Caco-2 (cell line): ENCODE measurements at regions not wholly inside any gene's neighbourhood (a gene's known extent, or its start where the extent isn't known, plus 50 kb on each side); places are given as distances from the start of the nearest gene placed in this dataset.
A peak's percentile ranks its signal among the peaks of the same experiment; 100 is the strongest.
"Not testable (repeated sequence)": the region's sequence is repeated elsewhere in the genome, so short reads cannot be mapped to it uniquely, and the experiment has no call there.

Experiments
- BruUV-seq: library from RNA; stranded (reverse); fragments of 400-500 nt; replicated peaks from 2 replicates; lab custom pipeline; 2021; lab: Mats Ljungman, UMichigan
- CTCF ChIA-PET: fragments of 300-600 bp; sonication (Branson Sonifier 250); formaldehyde crosslinking; loops from one replicate; lab custom pipeline; 2022; ENCODE audit warnings: antibody characterized with exemption; lab: Charles Lee
- POLR2A ChIA-PET: fragments of 300-600 bp; sonication (Branson Sonifier 250); formaldehyde crosslinking; loops from one replicate; lab custom pipeline; 2022; ENCODE audit warnings: antibody characterized with exemption; lab: Charles Lee
- DNase-seq, 2 experiments: peaks; one replicate each; pipeline versions ENCODE4 v3.0.0 to v3.0.0-alpha.2; 2020 to 2022
- H3K27me3 ChIP-seq: replicated peaks from 2 replicates; pipeline ENCODE4 v1.6.0; 2011; ENCODE audit warnings: low read length; ENCODE audit not compliant: control insufficient read depth, insufficient read depth
- H3K36me3 ChIP-seq: 2 replicates; pipeline ENCODE4 v1.5.1; 2011; ENCODE audit warnings: low read length; ENCODE audit not compliant: control insufficient read depth, insufficient read depth
- H3K4me1 ChIP-seq: fragments of 250-450 bp; sonication (Bioruptor Pico); 2 replicates; pipeline ENCODE4 v1.5.1; 2020; ENCODE audit warnings: mild to moderate bottlenecking
- H3K4me3 ChIP-seq: 2 replicates; pipeline ENCODE4 v1.5.1; 2011; ENCODE audit warnings: low read depth, mild to moderate bottlenecking, control low read depth, low read length
- H3K9me3 ChIP-seq: fragments of 250-450 bp; sonication (Bioruptor Pico); 2 replicates; pipeline ENCODE4 v1.5.1; 2020; ENCODE audit warnings: mild to moderate bottlenecking, moderate library complexity
- H3K27ac Mint-ChIP-seq: one replicate; pipeline ENCODE4 v1.8.0; 2022; ENCODE audit warnings: mixed read lengths; ENCODE audit not compliant: unreplicated experiment
- H3K27me3 Mint-ChIP-seq: one replicate; pipeline ENCODE4 v1.8.0; 2022; ENCODE audit warnings: mixed read lengths; ENCODE audit not compliant: insufficient read depth, unreplicated experiment
- H3K36me3 Mint-ChIP-seq: one replicate; pipeline ENCODE4 v1.8.0; 2022; ENCODE audit warnings: mild to moderate bottlenecking, mixed read lengths; ENCODE audit not compliant: insufficient read depth, unreplicated experiment
- H3K4me1 Mint-ChIP-seq: one replicate; pipeline ENCODE4 v1.8.0; 2022; ENCODE audit warnings: low read depth, mixed read lengths; ENCODE audit not compliant: unreplicated experiment
- H3K4me3 Mint-ChIP-seq: one replicate; pipeline ENCODE4 v1.8.0; 2022; ENCODE audit warnings: mild to moderate bottlenecking, moderate library complexity, mixed read lengths; ENCODE audit not compliant: unreplicated experiment
- H3K9me3 Mint-ChIP-seq: one replicate; pipeline ENCODE4 v1.8.0; 2022; ENCODE audit warnings: mixed read lengths; ENCODE audit not compliant: unreplicated experiment
- CTCF ChIP-seq, 2 experiments: fragments of 200-600 bp in 1 of 2; IDR thresholded peaks; 1 replicate in 1 of 2; 2 replicates in 1 of 2; pipeline versions ENCODE4 v1.5.1 to v1.8.0; 2011 to 2022; ENCODE audit warnings: antibody characterized with exemption in 1 of 2, control low read depth in 1 of 2, inconsistent platforms in 1 of 2, low read depth in 1 of 2, low read length in 1 of 2, mild to moderate bottlenecking in 1 of 2, moderate library complexity in 1 of 2; ENCODE audit not compliant: insufficient read depth in 1 of 2, severe bottlenecking in 1 of 2, unreplicated experiment in 1 of 2
- intact Hi-C: fragments of 100-400 bp; cut with micrococcal nuclease; formaldehyde crosslinking; loops from one replicate; pipeline ENCODE4 v1.10.0; 2022; ENCODE audit not compliant: unreplicated experiment

- Histone ChIP-seq H3K4me1 (no peaks in the 10 kb centered on the region), H3K27me3 (no peaks in the 10 kb centered on the region), H3K36me3 (no peaks in the 10 kb centered on the region), H3K9me3 (no peaks in the 10 kb centered on the region), H3K4me3 (no peak overlapping the region)
- H3K27me3 Mint-ChIP-seq = no peaks in the 10 kb centered on the region
- DNase-seq = no peak
- no peaks in the 10 kb centered on the region for H3K4me1 Mint-ChIP-seq
- TF ChIP-seq CTCF (IDR thresholded peaks at IDR 0.05; ENCODE audit: insufficient read depth in 1 of 2, low read depth in 1 of 2, low read length in 1 of 2, severe bottlenecking in 1 of 2, unreplicated experiment in 1 of 2) = no peak
- no peaks in the 10 kb centered on the region for H3K36me3 Mint-ChIP-seq
- ChIA-PET POLR2A (no interaction called here), CTCF (no interaction called here)
- peak overlapping the region; percentile 29 for H3K27ac Mint-ChIP-seq
- intact Hi-C loops = no loop called here
- H3K9me3 Mint-ChIP-seq = peaks cover 25% of the 10 kb centered on the region
- no peak overlapping the region for H3K4me3 Mint-ChIP-seq
- no TSS peak for BruUV-seq
Measured at GRCh38 chrX:46179748-46180147, 365.5 kb downstream of the ZNF674 start.

GRCh38 chrX:46178763-46179162 is 366.5 kb downstream of the ZNF674 start:
- intact Hi-C loops = no loop called here
- Histone ChIP-seq H3K4me1 (no peaks in the 10 kb centered on the region), H3K27me3 (no peaks in the 10 kb centered on the region), H3K4me3 (no peak overlapping the region), H3K36me3 (no peaks in the 10 kb centered on the region), H3K9me3 (no peaks in the 10 kb centered on the region)
- TF ChIP-seq CTCF (IDR thresholded peaks at IDR 0.05; ENCODE audit: insufficient read depth in 1 of 2, low read depth in 1 of 2, low read length in 1 of 2, severe bottlenecking in 1 of 2, unreplicated experiment in 1 of 2) = no peak
- POLR2A ChIA-PET = no interaction called here
- CTCF ChIA-PET = no interaction called here
- H3K36me3 Mint-ChIP-seq = no peaks in the 10 kb centered on the region
- H3K4me3 Mint-ChIP-seq = no peak overlapping the region
- H3K4me1 Mint-ChIP-seq = no peaks in the 10 kb centered on the region
- DNase-seq = no peak
- peaks cover 25% of the 10 kb centered on the region for H3K9me3 Mint-ChIP-seq
- H3K27ac Mint-ChIP-seq = no peak overlapping the region
- H3K27me3 Mint-ChIP-seq = no peaks in the 10 kb centered on the region
- BruUV-seq = no TSS peak

DNA sequence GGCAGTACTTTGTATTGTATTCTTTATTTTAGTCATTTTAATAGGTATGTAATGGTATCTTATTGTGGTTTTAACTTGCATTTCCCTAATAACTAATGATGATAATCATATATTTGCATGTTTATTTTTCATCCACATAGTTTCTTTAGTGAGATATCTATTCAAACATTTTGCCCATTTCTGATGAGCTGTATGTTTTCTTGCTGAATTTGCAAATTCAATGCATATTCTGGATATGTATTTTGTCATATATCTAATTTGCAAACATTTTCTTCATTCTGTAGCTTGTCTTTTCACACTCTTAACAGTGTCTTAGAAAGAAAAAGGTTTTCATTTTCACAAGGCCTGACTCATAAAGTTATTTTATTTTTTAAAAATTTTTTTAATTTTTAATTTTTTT is 372.1 kb downstream of the ZNF674 start:
- no peaks in the 10 kb centered on the region for H3K4me1 ChIP-seq
- ChIA-PET POLR2A (no interaction called here), CTCF (no interaction called here)
- no peaks in the 10 kb centered on the region for H3K4me1 Mint-ChIP-seq
- no peaks in the 10 kb centered on the region for H3K27me3 Mint-ChIP-seq
- intact Hi-C loops = no loop called here
- H3K36me3 Mint-ChIP-seq = no peaks in the 10 kb centered on the region
- no peak overlapping the region for H3K4me3 Mint-ChIP-seq
- no peak for DNase-seq
- peaks cover 25% of the 10 kb centered on the region for H3K9me3 Mint-ChIP-seq
- no TSS peak for BruUV-seq
- no peaks in the 10 kb centered on the region for H3K9me3 ChIP-seq
- H3K27me3 ChIP-seq = no peaks in the 10 kb centered on the region
- H3K27ac Mint-ChIP-seq = no peak overlapping the region
- no peaks in the 10 kb centered on the region for H3K36me3 ChIP-seq
- no peak for TF ChIP-seq CTCF (IDR thresholded peaks at IDR 0.05; ENCODE audit: insufficient read depth in 1 of 2, low read depth in 1 of 2, low read length in 1 of 2, severe bottlenecking in 1 of 2, unreplicated experiment in 1 of 2)
- H3K4me3 ChIP-seq = no peak overlapping the region

GRCh38 chrX:46171457-46171856 is 373.8 kb downstream of the ZNF674 start:
- H3K4me3 Mint-ChIP-seq, H3K27me3 ChIP-seq, H3K27me3 Mint-ChIP-seq, H3K4me3 ChIP-seq, H3K36me3 Mint-ChIP-seq, H3K36me3 ChIP-seq, H3K9me3 ChIP-seq, BruUV-seq, POLR2A ChIA-PET, H3K4me1 ChIP-seq, CTCF ChIA-PET, DNase-seq, H3K4me1 Mint-ChIP-seq, H3K27ac Mint-ChIP-seq, intact Hi-C loops: not testable (repeated sequence)
- H3K9me3 Mint-ChIP-seq = peaks cover 27% of the 10 kb centered on the region
